K562 (cell line): ENCODE measurements at regions not wholly inside any gene's neighbourhood (a gene's known extent, or its start where the extent isn't known, plus 50 kb on each side); places are given as distances from the start of the nearest gene placed in this dataset.

Source experiments
- BMI1 ChIP-seq: fragments of 150-350 bp; IDR thresholded peaks from 2 replicates; pipeline ENCODE4 v1.6.1; 2014; ENCODE audit warnings: low read length
- CC2D1A ChIP-seq: fragments of 450-650 bp; IDR thresholded peaks from 2 replicates; pipeline ENCODE4 v1.6.1; 2017; ENCODE audit warnings: mild to moderate bottlenecking
- EZH2 ChIP-seq: IDR thresholded peaks from 2 replicates; pipeline ENCODE4 v1.6.1; 2012; ENCODE audit warnings: low read depth, mild to moderate bottlenecking, inconsistent platforms, low read length, borderline replicate concordance
- PHB2 ChIP-seq: fragments of 450-650 bp; IDR thresholded peaks from 2 replicates; pipeline ENCODE4 v1.6.1; 2017; ENCODE audit warnings: low read depth
- RAD21 ChIP-seq, 2 experiments: fragments of 250-450 bp in 1 of 2; fragments of 450-650 bp in 1 of 2; sonication (Bioruptor Pico) in 1 of 2; formaldehyde crosslinking in 1 of 2; IDR thresholded peaks in 1 of 2; conservative IDR thresholded peaks in 1 of 2; 2 replicates each; pipeline versions ENCODE4 v1.4.0 to v1.8.0; 2020 to 2022; ENCODE audit warnings: mild to moderate bottlenecking in 2 of 2, moderate library complexity in 1 of 2
- TBL1XR1 ChIP-seq, 2 experiments: IDR thresholded peaks; 2 replicates each; pipeline ENCODE4 v1.6.1; 2012; ENCODE audit warnings: improper control_type of control experiment in 2 of 2, low read length in 2 of 2, mild to moderate bottlenecking in 1 of 2
- ZNF134 ChIP-seq: fragments of 250-450 bp; sonication (Bioruptor Pico); conservative IDR thresholded peaks from 2 replicates; pipeline ENCODE4 v1.4.0; 2020
- TF ChIP-seq, protein P1 (sequence below), 3 experiments: IDR thresholded peaks in 2 of 3; conservative IDR thresholded peaks in 1 of 3; 2 replicates each; pipeline ENCODE4 v1.5.1; 2011 to 2012; ENCODE audit warnings: low read length in 3 of 3, mild to moderate bottlenecking in 3 of 3, control low read depth in 2 of 3, improper control_type of control experiment in 1 of 3, inconsistent platforms in 1 of 3, low read depth in 1 of 3, mixed read lengths in 1 of 3, moderate library complexity in 1 of 3; ENCODE audit not compliant: insufficient read depth in 2 of 3

DNA sequence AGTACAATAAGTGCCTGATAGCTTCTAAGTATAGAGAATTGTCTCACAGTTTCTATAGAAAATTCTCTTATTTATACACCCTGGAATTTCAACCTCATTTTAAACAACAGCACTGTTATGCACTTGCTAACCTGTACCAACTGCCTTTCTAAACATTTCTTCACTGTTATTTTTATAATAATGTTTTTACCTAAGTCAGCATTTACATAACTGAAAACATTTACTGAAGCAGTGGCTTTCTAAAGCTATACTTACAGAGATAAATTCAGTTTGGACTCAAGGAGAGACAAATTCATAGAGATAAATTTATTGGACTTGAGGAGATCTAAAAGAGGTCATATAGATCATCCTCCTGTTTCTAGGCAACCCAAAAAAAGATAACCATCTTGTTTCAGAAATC, 686.6 kb upstream of the FAT3 start:
- TF ChIP-seq RAD21 (CRISPR knock-in tag; conservative IDR thresholded peaks at IDR 0.05 in 1 of 2, IDR thresholded peaks at IDR 0.05 in 1 of 2) (no peak), BMI1 (no peak), PHB2 (no peak), TBL1XR1 (IDR thresholded peaks at IDR 0.05; ENCODE audit: low read length in 2 of 2) (no peak), EZH2 (no peak), ZNF134 (CRISPR knock-in tag) (no peak), CC2D1A (no peak)
- TF ChIP-seq, protein P1, sequence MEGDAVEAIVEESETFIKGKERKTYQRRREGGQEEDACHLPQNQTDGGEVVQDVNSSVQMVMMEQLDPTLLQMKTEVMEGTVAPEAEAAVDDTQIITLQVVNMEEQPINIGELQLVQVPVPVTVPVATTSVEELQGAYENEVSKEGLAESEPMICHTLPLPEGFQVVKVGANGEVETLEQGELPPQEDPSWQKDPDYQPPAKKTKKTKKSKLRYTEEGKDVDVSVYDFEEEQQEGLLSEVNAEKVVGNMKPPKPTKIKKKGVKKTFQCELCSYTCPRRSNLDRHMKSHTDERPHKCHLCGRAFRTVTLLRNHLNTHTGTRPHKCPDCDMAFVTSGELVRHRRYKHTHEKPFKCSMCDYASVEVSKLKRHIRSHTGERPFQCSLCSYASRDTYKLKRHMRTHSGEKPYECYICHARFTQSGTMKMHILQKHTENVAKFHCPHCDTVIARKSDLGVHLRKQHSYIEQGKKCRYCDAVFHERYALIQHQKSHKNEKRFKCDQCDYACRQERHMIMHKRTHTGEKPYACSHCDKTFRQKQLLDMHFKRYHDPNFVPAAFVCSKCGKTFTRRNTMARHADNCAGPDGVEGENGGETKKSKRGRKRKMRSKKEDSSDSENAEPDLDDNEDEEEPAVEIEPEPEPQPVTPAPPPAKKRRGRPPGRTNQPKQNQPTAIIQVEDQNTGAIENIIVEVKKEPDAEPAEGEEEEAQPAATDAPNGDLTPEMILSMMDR (IDR thresholded peaks at IDR 0.05 in 2 of 3, conservative IDR thresholded peaks at IDR 0.05 in 1 of 3; ENCODE audit: insufficient read depth in 2 of 3, low read depth in 1 of 3, low read length in 3 of 3): no peak
